HFFc6 (cell line): ENCODE measurements at regions not wholly inside any gene's neighbourhood (a gene's known extent, or its start where the extent isn't known, plus 50 kb on each side); places are given as distances from the start of the nearest gene placed in this dataset.

Source experiments
- DNase-seq: peaks from one replicate; pipeline ENCODE4 v3.0.0-alpha.2; 2018
- H3K27ac Mint-ChIP-seq: 2 replicates; pipeline ENCODE4 v1.8.0; 2020; ENCODE audit warnings: mild to moderate bottlenecking, mixed read lengths
- H3K27me3 Mint-ChIP-seq: 2 replicates; pipeline ENCODE4 v1.8.0; 2021; ENCODE audit warnings: mild to moderate bottlenecking, moderate library complexity, mixed read lengths; ENCODE audit not compliant: insufficient read depth
- H3K36me3 Mint-ChIP-seq: 2 replicates; pipeline ENCODE4 v1.8.0; 2021; ENCODE audit warnings: low read depth, mixed read lengths
- H3K4me1 Mint-ChIP-seq: 2 replicates; pipeline ENCODE4 v1.8.0; 2020; ENCODE audit warnings: low read depth, mixed read lengths
- H3K4me3 Mint-ChIP-seq: 2 replicates; pipeline ENCODE4 v1.8.0; 2020; ENCODE audit warnings: mild to moderate bottlenecking, moderate library complexity, mixed read lengths
- H3K9me3 Mint-ChIP-seq: 2 replicates; pipeline ENCODE4 v1.8.0; 2020; ENCODE audit warnings: mild to moderate bottlenecking, mixed read lengths
- CTCF ChIP-seq: fragments of 200-600 bp; sonication (generic); IDR thresholded peaks from 2 replicates; pipeline ENCODE4 v1.5.0; 2021; ENCODE audit warnings: antibody characterized with exemption, mild to moderate bottlenecking

GRCh38 chr2:122858075-122858702 lies 1102.7 kb downstream of the TSN start:
- TF ChIP-seq CTCF: no peak
- no peaks in the 10 kb centered on the region for H3K4me1 Mint-ChIP-seq
- H3K36me3 Mint-ChIP-seq: peaks cover 4% of the 10 kb centered on the region; the same call in 1 of the 2 replicates
- no peak overlapping the region for H3K27ac Mint-ChIP-seq
- DNase-seq: no peak
- H3K27me3 Mint-ChIP-seq: no peaks in the 10 kb centered on the region
- H3K4me3 Mint-ChIP-seq: no peak overlapping the region
- H3K9me3 Mint-ChIP-seq: peaks cover 32% of the 10 kb centered on the region

GRCh38 chr2:122858813-122859212 lies 1103.4 kb downstream of the TSN start:
- H3K27ac Mint-ChIP-seq: no peak overlapping the region
- peaks cover 30% of the 10 kb centered on the region for H3K9me3 Mint-ChIP-seq
- peaks cover 4% of the 10 kb centered on the region; the same call in 1 of the 2 replicates for H3K36me3 Mint-ChIP-seq
- H3K4me1 Mint-ChIP-seq: no peaks in the 10 kb centered on the region
- H3K4me3 Mint-ChIP-seq: no peak overlapping the region
- no peak for DNase-seq
- TF ChIP-seq CTCF: no peak
- H3K27me3 Mint-ChIP-seq: no peaks in the 10 kb centered on the region

- H3K27ac Mint-ChIP-seq: no peak overlapping the region
- no peak for TF ChIP-seq CTCF
- DNase-seq: no peak
- H3K4me1 Mint-ChIP-seq: no peaks in the 10 kb centered on the region
- peaks cover 4% of the 10 kb centered on the region; the same call in 1 of the 2 replicates for H3K36me3 Mint-ChIP-seq
- no peak overlapping the region for H3K4me3 Mint-ChIP-seq
- H3K27me3 Mint-ChIP-seq: no peaks in the 10 kb centered on the region
- peaks cover 29% of the 10 kb centered on the region for H3K9me3 Mint-ChIP-seq
Measured at GRCh38 chr2:122859260-122859659, 1103.8 kb downstream of the TSN start.

- Mint-ChIP-seq H3K9me3 (peaks cover 46% of the 10 kb centered on the region), H3K27ac (no peak overlapping the region), H3K36me3 (peaks cover 4% of the 10 kb centered on the region; the same call in 1 of the 2 replicates), H3K4me1 (no peaks in the 10 kb centered on the region), H3K27me3 (no peaks in the 10 kb centered on the region), H3K4me3 (no peak overlapping the region)
- no peak for TF ChIP-seq CTCF
- no peak for DNase-seq
Measured at GRCh38 chr2:122863532-122863931, 1108.1 kb downstream of the TSN start.

- no peaks in the 10 kb centered on the region for H3K27me3 Mint-ChIP-seq
- no peak overlapping the region for H3K4me3 Mint-ChIP-seq
- DNase-seq: no peak
- H3K36me3 Mint-ChIP-seq: no peaks in the 10 kb centered on the region
- no peak for TF ChIP-seq CTCF
- H3K27ac Mint-ChIP-seq: no peak overlapping the region
- H3K4me1 Mint-ChIP-seq: no peaks in the 10 kb centered on the region
- H3K9me3 Mint-ChIP-seq: peaks cover 35% of the 10 kb centered on the region
Measured at GRCh38 chr2:122864728-122865127, 1109.3 kb downstream of the TSN start.
